SK-N-SH (cell line): ENCODE measurements at regions not wholly inside any gene's neighbourhood (a gene's known extent, or its start where the extent isn't known, plus 50 kb on each side); places are given as distances from the start of the nearest gene placed in this dataset.

Experiments used
- CTCF ChIP-seq: fragments of 200-600 bp; sonication (generic); IDR thresholded peaks from 2 replicates; pipeline ENCODE4 v1.6.1; 2017; ENCODE audit warnings: antibody characterized with exemption, mild to moderate bottlenecking, moderate library complexity
- GABPA ChIP-seq: IDR thresholded peaks from 2 replicates; pipeline ENCODE4 v1.4.0; 2012; ENCODE audit warnings: low read depth, mild to moderate bottlenecking
- PBX3 ChIP-seq: IDR thresholded peaks from 2 replicates; pipeline ENCODE4; 2012
- RFX5 ChIP-seq: IDR thresholded peaks from 2 replicates; pipeline ENCODE4 v1.6.1; 2012; ENCODE audit warnings: mild to moderate bottlenecking, improper control_type of control experiment, low read length
- SMC3 ChIP-seq: IDR thresholded peaks from 2 replicates; pipeline ENCODE4 v1.6.1; 2012; ENCODE audit warnings: low read depth, low read length, improper control_type of control experiment
- USF2 ChIP-seq: fragments of 150-350 bp; IDR thresholded peaks from 2 replicates; pipeline ENCODE4 v1.6.1; 2017; ENCODE audit warnings: antibody characterized with exemption, low read length, low read depth, borderline replicate concordance
- ZBTB33 ChIP-seq: IDR thresholded peaks from 2 replicates; pipeline ENCODE4 v1.4.0; 2012; ENCODE audit warnings: low read depth, borderline replicate concordance

GRCh38 chr11:87889126-87889525 lies 286.1 kb downstream of the RAB38 start:
- TF ChIP-seq CTCF (no peak), GABPA (no peak), ZBTB33 (no peak), USF2 (no peak), PBX3 (no peak), SMC3 (no peak), RFX5 (no peak)
